Endothelial cell of umbilical vein (primary cell): ENCODE measurements at regions not wholly inside any gene's neighbourhood (a gene's known extent, or its start where the extent isn't known, plus 50 kb on each side); places are given as distances from the start of the nearest gene placed in this dataset.

Experiments
- BruUV-seq: library from RNA; stranded (reverse); fragments of 400-500 nt; replicated peaks from 2 replicates; lab custom pipeline; 2021; lab: Mats Ljungman, UMichigan
- CTCF ChIA-PET: fragments of 300-600, 350-600 bp; sonication (Branson Sonifier 250); formaldehyde crosslinking; loops from one replicate; lab custom pipeline; 2021; ENCODE audit warnings: antibody characterized with exemption, inconsistent platforms; lab: Charles Lee
- POLR2A ChIA-PET: fragments of 300-600, 350-600 bp; sonication (Branson Sonifier 250); formaldehyde crosslinking; loops from one replicate; lab custom pipeline; 2021; ENCODE audit warnings: antibody characterized with exemption, inconsistent platforms; lab: Charles Lee
- DNase-seq: peaks from one replicate; pipeline ENCODE4 v3.0.0-alpha.2; 2011; ENCODE audit warnings: low read depth, low spot score
- FAIRE-seq: peaks from 2 replicates; lab custom pipeline; 2011; peaks lifted over from hg19 to GRCh38; lab: Jason Lieb, UNC
- H2AFZ ChIP-seq: 2 replicates; pipeline ENCODE4 v1.6.0; 2012; ENCODE audit warnings: low read depth, low read length, control low read depth, inconsistent platforms
- H3K27ac ChIP-seq: 2 replicates; pipeline ENCODE4 v1.5.1; 2011; ENCODE audit warnings: low read depth, mild to moderate bottlenecking, control low read depth, low read length, moderate library complexity; ENCODE audit not compliant: insufficient read depth
- H3K27me3 ChIP-seq, 2 experiments: 2 replicates each; pipeline versions ENCODE4 v1.6.0 to v1.6.1; 2011; ENCODE audit warnings: low read length in 2 of 2, mixed read lengths in 1 of 2; ENCODE audit not compliant: control insufficient read depth in 2 of 2, insufficient read depth in 2 of 2
- H3K36me3 ChIP-seq, 2 experiments: 2 replicates in 1 of 2; 3 replicates in 1 of 2; pipeline ENCODE4 v1.5.1; 2011; ENCODE audit warnings: low read length in 2 of 2, mild to moderate bottlenecking in 1 of 2, moderate library complexity in 1 of 2; ENCODE audit not compliant: control insufficient read depth in 2 of 2, insufficient read depth in 2 of 2; ENCODE audit errors: extremely low read depth in 1 of 2
- H3K4me1 ChIP-seq: 3 replicates; pipeline ENCODE4 v1.5.1; 2011; ENCODE audit warnings: mild to moderate bottlenecking, low read length; ENCODE audit not compliant: control insufficient read depth, insufficient read depth; ENCODE audit errors: extremely low read depth
- H3K4me2 ChIP-seq: 2 replicates; pipeline ENCODE4 v1.6.1; 2011; ENCODE audit warnings: low read length, control low read depth, mixed read lengths; ENCODE audit not compliant: insufficient read depth
- H3K4me3 ChIP-seq, 3 experiments: fragments of 200-600 bp in 1 of 3; sonication (generic), shearing (Covaris generic) in 1 of 3; replicated peaks in 1 of 3; 2 replicates each; pipeline ENCODE4 v1.5.1; 2011 to 2016; ENCODE audit warnings: control low read depth in 3 of 3, low read length in 3 of 3, mild to moderate bottlenecking in 2 of 3, inconsistent platforms in 1 of 3, low read depth in 1 of 3, moderate library complexity in 1 of 3; ENCODE audit not compliant: insufficient read depth in 1 of 3
- H3K79me2 ChIP-seq: 2 replicates; pipeline ENCODE4 v1.6.0; 2012; ENCODE audit warnings: low read length, inconsistent platforms; ENCODE audit not compliant: control insufficient read depth, insufficient read depth
- H3K9ac ChIP-seq: replicated peaks from 2 replicates; pipeline ENCODE3; 2011; ENCODE audit warnings: low read length, control low read depth; ENCODE audit not compliant: insufficient read depth; ENCODE audit errors: extremely low read depth
- H3K9me1 ChIP-seq: replicated peaks from 3 replicates; pipeline ENCODE4 v1.6.0; 2011; ENCODE audit warnings: mild to moderate bottlenecking, low read length; ENCODE audit not compliant: control insufficient read depth, insufficient read depth; ENCODE audit errors: extremely low read depth
- H3K9me3 ChIP-seq: replicated peaks from 2 replicates; pipeline ENCODE4 v1.5.1; 2012; ENCODE audit warnings: low read length, inconsistent platforms; ENCODE audit not compliant: control insufficient read depth, insufficient read depth
- H4K20me1 ChIP-seq: replicated peaks from 2 replicates; pipeline ENCODE3; 2011; ENCODE audit warnings: mild to moderate bottlenecking, low read length; ENCODE audit not compliant: control insufficient read depth, insufficient read depth; ENCODE audit errors: extremely low read depth
- EZH2 ChIP-seq: IDR thresholded peaks from 2 replicates; pipeline ENCODE4 v1.6.1; 2012; ENCODE audit warnings: borderline replicate concordance, low read depth, mild to moderate bottlenecking, moderate library complexity, low read length, inconsistent platforms; ENCODE audit not compliant: severe bottlenecking
- POLR2AphosphoS5 ChIP-seq: IDR thresholded peaks from 2 replicates; pipeline ENCODE4 v1.6.1; 2012; ENCODE audit warnings: low read depth, mild to moderate bottlenecking, control low read depth, low read length, moderate library complexity; ENCODE audit not compliant: insufficient read depth
- dilution Hi-C: fragments of 300-500 bp; cut with MboI; formaldehyde crosslinking; loops from one replicate; pipeline ENCODE4 v1.15.0; 2019; ENCODE audit warnings: low sequenced_read_pairs; ENCODE audit not compliant: extremely low pct_ligation_motif_present
- intact Hi-C: fragments of 100-400 bp; cut with micrococcal nuclease; formaldehyde crosslinking; loops from one replicate; pipeline ENCODE4 v1.10.0; 2022
- TF ChIP-seq, protein P1 (sequence below): IDR thresholded peaks from 2 replicates; pipeline ENCODE4 v1.6.1; 2011; ENCODE audit not compliant: insufficient read depth, insufficient read length

DNA sequence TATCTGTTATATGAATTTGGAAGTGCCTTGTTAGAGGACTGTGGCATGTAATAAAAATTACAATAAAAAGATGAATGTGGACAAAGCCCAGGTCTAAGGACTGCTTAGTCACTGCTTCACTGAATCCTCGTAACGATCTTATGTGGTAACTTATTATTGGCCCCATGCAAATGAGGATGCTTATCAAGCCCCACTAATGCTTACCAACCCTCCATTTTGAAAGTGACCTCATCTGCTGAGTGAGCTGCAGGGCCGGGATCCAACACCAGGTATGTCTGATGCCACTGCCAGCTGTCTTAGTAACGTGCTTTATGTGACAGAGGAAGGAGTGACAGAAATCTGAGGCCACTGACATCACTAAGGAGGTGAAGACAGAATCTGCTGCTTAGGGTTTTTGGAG lies 65.3 kb upstream of the CCDC85A start:
- no peaks in the 10 kb centered on the region for H3K4me1 ChIP-seq
- intact Hi-C loops (no loop called here), dilution Hi-C loops (no loop called here)
- no peak overlapping the region for H2AFZ ChIP-seq
- no peaks in the 10 kb centered on the region for H3K36me3 ChIP-seq
- DNase-seq (no peak), FAIRE-seq (peak; percentile 40)
- no peaks in the 10 kb centered on the region for H3K79me2 ChIP-seq
- no peaks in the 10 kb centered on the region for H4K20me1 ChIP-seq
- POLR2A ChIA-PET = no interaction called here
- no peak overlapping the region for H3K9ac ChIP-seq
- no peaks in the 10 kb centered on the region for H3K27me3 ChIP-seq
- CTCF ChIA-PET = interaction anchor here (1.2 to 5.6 kb wide), 2 partner anchors 9 to 12 kb away, joined by 4 to 25 read pairs; no protein-coding TSS in a partner anchor
- no peak overlapping the region for H3K4me2 ChIP-seq
- H3K27ac ChIP-seq = no peak overlapping the region
- no peak overlapping the region for H3K4me3 ChIP-seq
- no peak for TF ChIP-seq POLR2AphosphoS5
- H3K9me1 ChIP-seq = no peaks in the 10 kb centered on the region
- no TSS peak for BruUV-seq
- H3K9me3 ChIP-seq = no peaks in the 10 kb centered on the region

DNA sequence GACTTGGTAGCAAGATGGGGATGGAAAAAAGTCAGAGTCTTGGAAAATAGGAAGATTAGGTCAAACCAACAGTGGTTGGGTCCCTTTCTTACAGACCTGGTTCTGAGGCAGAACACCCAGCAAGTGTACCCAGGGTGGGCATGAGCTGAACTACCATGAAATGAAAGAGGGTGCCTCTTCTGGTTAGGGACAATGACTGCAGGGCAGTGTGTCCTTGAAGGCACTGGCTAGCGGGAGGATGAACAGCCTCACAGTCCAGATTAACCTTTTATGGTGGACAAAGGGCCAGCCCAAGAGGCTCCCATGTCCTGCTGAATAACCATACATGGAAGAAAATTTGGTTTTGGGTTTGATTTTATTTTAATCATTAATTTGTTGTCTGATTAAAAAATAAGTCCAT lies 61.8 kb upstream of the CCDC85A start:
- Histone ChIP-seq H2AFZ (no peak overlapping the region), H3K9me3 (no peaks in the 10 kb centered on the region), H3K27ac (no peak overlapping the region), H3K27me3 (no peaks in the 10 kb centered on the region), H3K4me2 (no peak overlapping the region), H3K79me2 (no peaks in the 10 kb centered on the region), H3K4me1 (no peaks in the 10 kb centered on the region), H3K9me1 (no peaks in the 10 kb centered on the region), H4K20me1 (no peaks in the 10 kb centered on the region), H3K9ac (no peak overlapping the region), H3K36me3 (no peaks in the 10 kb centered on the region), H3K4me3 (no peak overlapping the region)
- dilution Hi-C loops (no loop called here), intact Hi-C loops (no loop called here)
- no peak for DNase-seq
- FAIRE-seq = no peak
- CTCF ChIA-PET = interaction anchor here (1.2 to 5.6 kb wide), 6 partner anchors 8 to 404 kb away, joined by 3 to 25 read pairs (median 6); no protein-coding TSS in a partner anchor
- no TSS peak for BruUV-seq
- POLR2A ChIA-PET = no interaction called here
- no peak for TF ChIP-seq EZH2
- TF ChIP-seq, protein P1, sequence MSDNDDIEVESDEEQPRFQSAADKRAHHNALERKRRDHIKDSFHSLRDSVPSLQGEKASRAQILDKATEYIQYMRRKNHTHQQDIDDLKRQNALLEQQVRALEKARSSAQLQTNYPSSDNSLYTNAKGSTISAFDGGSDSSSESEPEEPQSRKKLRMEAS = no peak
